GM12875 (cell line): ENCODE measurements at regions not wholly inside any gene's neighbourhood (a gene's known extent, or its start where the extent isn't known, plus 50 kb on each side); places are given as distances from the start of the nearest gene placed in this dataset.

Experiments
- H3K4me3 ChIP-seq: one replicate; pipeline ENCODE4 v1.5.1; 2011; ENCODE audit warnings: low read depth, low read length, control low read depth
- CTCF ChIP-seq: IDR thresholded peaks from 2 replicates; pipeline ENCODE4 v1.5.1; 2011; ENCODE audit warnings: low read depth, mild to moderate bottlenecking, control low read depth, inconsistent platforms, low read length, moderate library complexity, borderline replicate concordance; ENCODE audit not compliant: insufficient read depth

- no peak overlapping the region for H3K4me3 ChIP-seq
- no peak for TF ChIP-seq CTCF
Measured at GRCh38 chr3:163929069-163929652, 1149.1 kb downstream of the SI start.

GRCh38 chr3:163927521-163927920 lies 1150.8 kb downstream of the SI start:
- TF ChIP-seq CTCF, result no peak
- no peak overlapping the region for H3K4me3 ChIP-seq

GRCh38 chr3:163924600-163924999 lies 1153.7 kb downstream of the SI start:
- no peak for TF ChIP-seq CTCF

GRCh38 chr3:163919154-163919553 lies 1159.1 kb downstream of the SI start:
- H3K4me3 ChIP-seq, result no peak overlapping the region
- no peak for TF ChIP-seq CTCF

More at GRCh38 chr3:163924600-163924999, 1153.7 kb downstream of the SI start:
- no peak overlapping the region for H3K4me3 ChIP-seq

- no peak for TF ChIP-seq CTCF
Measured at GRCh38 chr3:163916596-163917560, 1161.4 kb downstream of the SI start.

GRCh38 chr3:163915280-163915679 lies 1163.0 kb downstream of the SI start:
- no peak overlapping the region for H3K4me3 ChIP-seq
- no peak for TF ChIP-seq CTCF

More at GRCh38 chr3:163916596-163917560, 1161.4 kb downstream of the SI start:
- no peak overlapping the region for H3K4me3 ChIP-seq
